NAMALWA (cell line): ENCODE measurements at regions not wholly inside any gene's neighbourhood (a gene's known extent, or its start where the extent isn't known, plus 50 kb on each side); places are given as distances from the start of the nearest gene placed in this dataset.

Experiments used
- DNase-seq: peaks from one replicate; pipeline ENCODE4 v3.0.0-alpha.2; 2015; ENCODE audit warnings: low spot score

DNA sequence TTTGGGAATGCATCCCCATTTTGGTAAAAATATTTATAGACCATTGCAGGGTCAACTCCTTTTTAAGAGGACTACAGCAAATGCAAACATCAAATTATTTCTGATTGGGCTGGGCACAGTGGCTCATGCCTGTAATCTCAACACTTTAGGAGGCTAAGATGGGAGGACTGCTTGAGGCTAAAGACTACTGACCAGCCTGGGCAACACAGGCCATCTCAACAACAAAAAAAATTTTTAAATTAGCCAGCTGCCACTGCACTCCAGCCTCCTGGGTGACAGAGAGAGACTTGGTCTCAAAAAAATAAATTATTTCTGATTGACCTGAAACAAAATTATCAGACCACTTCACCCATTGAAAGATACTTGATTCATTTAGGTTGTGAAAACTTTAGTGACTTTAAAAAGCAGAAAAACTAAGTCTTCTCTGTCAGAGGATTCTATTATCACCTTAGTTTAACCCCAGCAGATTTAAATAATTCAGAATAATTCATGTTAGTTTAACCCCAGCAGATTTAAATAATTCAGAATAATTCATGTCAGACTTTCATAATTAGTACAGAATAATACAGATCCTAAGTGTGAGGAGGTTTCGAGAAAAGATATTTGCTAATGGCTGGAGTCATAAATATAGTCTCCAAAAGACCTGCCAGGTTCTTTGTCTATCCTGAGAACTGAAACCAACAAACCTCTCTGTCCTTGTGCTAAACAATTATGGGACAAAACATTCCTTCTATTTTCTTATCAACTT is 183.6 kb upstream of the STT3B start:
- DNase-seq, result no peak

DNA sequence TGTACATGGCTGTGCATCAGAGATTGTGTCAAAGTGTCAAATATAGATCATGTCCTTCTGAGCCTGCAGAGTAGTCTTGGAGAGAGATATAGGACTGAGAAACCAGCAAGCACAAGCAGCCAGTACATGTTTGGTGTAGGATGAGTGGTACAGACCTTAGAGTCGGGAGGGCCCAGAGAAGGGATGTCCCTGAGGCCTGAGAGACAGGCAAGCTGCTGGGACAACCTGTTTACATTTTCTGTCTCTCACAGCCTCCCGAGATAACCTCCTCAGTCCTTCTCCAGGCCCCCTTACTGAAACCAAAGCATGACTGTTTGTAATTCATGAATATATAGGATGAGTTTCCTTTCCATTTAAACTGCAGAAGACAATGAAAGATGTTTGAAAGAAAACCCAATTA is 182.4 kb upstream of the STT3B start:
- no peak for DNase-seq

DNA sequence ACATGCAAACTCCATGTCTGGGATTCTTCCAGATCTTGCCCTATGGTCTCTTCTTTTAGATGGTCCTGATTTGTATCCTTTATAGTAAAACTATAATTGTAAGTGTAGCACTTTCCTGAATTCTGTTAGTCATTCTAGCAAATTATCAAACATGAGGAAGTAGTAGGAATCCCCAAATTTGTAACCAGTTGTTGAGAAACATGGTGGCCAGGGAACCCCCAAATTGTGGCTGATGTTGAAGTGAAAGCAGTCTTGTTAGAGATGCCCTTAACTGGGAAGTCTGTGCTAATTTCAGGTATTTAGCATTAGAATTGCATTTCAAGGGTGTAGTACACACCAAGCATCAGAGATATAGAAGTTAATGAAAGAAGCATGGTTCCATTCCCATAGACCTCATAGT is 180.4 kb upstream of the STT3B start:
- DNase-seq, result no peak

DNA sequence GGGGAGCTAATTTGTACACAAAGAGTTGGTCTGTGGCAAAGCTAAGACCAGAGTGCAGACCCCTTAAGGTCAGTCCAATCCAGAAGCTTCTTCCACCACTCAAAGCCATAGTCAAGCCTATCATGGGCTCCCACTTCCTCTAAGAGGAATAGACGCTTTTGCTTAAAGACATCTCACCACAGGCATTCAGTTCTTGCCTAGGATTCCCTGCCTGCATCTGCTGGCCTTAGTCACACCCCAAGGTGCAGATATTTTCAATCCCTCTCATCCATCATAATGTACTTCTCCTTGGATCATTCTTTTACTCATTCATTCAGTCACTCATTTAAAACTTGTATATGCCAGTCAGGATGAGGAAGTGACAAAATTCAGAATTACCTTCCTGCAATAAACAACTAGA is 179.6 kb upstream of the STT3B start:
- no peak for DNase-seq

DNA sequence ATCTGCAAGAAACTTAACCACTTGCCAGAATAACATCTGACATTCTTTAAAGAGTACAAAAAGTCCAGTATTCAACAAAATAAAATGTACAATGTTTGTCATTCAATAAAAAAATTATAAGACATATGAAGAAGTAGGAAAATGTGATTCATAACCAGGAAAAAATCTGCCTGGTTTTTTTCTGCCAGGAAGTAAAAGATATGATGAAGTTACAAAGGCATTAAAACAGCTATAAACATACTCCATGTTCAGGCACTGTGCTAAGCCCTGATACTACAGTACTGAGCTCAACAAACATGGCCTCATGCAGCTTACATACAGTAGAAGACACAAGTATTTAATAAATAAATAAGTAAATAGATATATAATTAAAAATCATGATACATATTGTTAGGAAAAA is 178.4 kb upstream of the STT3B start:
- no peak for DNase-seq

DNA sequence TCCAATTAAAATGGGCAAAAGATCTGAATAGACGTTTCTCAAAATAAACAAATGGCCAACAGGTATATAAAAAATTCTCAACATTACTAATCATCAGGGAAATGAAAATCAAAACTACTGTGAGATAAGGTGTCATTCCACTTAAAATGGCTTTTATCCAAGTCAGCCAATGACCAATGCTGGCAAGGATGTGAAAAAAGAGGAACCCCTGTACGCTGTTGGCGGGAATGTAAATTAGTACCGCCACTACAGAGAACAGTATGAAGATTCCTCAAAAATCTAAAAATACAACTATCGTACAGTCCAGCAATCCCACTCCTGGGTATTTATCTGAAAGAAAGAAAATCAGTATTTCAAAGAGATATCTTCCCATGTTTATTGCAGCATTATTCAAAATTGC is 176.9 kb upstream of the STT3B start:
- no peak for DNase-seq

DNA sequence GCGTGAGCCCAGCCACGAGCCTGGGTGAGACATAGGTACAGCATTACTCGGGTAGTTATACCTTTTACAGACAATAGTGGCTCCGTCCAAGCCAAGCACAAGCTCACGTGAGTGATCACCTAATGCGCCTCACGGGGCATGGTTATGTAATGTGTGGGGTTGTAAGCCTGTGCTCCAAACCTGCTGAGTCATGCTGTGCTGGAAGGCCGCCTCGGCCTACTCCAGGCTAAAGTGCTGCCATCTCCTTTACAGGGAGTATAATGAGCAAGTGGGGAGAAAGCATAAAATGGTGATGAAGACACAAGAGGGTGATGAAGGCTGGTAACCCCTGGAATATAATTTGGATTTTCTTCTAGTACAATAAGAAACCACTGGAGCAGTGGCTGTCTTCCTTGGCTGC is 175.8 kb upstream of the STT3B start:
- no peak for DNase-seq

DNA sequence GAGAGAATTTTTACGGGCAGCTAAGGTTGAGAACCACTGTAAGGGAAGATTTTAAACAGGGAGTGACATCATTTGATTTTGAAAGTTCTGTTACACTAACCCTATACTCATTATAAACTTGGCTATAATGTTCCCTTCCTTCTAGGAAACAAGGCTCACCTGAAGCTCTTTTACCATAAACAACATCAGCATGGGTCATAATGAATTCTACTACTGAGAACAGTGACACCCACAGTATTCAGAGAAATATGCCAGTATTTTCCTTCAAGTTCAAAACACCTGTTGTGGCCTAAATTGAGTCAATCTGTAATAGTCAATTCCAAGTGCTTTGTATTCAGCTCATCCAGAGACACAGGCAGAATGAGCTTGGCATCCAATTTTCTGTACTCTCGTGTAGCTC is 175.3 kb upstream of the STT3B start:
- no peak for DNase-seq

DNA sequence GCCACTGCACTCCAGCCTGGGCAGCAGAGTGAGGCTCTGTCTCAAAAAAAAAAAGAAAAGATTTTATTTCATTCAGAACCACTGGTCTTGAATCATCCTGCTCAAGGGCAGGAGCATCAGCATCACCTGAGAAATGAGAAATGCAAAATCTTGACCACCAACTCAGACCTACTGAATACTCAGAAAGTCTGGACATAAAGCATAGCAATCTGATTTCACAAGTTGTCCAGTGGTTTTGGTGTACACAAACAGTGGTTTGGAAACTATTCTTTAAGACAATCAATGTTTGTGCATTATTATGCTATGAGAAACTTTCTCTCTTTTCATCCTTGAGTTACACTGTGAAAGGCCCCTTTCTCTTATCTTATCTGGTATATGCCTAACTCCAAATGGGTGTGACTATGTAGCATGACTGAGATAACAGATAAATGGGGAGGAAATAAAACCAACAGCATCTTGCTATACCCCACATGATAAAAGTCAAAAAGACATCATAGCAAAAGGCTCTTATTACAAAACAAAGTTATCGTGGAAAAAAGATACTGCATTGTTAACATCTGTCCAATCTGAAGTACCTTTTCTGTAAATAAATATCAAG is 174.2 kb upstream of the STT3B start:
- no peak for DNase-seq

DNA sequence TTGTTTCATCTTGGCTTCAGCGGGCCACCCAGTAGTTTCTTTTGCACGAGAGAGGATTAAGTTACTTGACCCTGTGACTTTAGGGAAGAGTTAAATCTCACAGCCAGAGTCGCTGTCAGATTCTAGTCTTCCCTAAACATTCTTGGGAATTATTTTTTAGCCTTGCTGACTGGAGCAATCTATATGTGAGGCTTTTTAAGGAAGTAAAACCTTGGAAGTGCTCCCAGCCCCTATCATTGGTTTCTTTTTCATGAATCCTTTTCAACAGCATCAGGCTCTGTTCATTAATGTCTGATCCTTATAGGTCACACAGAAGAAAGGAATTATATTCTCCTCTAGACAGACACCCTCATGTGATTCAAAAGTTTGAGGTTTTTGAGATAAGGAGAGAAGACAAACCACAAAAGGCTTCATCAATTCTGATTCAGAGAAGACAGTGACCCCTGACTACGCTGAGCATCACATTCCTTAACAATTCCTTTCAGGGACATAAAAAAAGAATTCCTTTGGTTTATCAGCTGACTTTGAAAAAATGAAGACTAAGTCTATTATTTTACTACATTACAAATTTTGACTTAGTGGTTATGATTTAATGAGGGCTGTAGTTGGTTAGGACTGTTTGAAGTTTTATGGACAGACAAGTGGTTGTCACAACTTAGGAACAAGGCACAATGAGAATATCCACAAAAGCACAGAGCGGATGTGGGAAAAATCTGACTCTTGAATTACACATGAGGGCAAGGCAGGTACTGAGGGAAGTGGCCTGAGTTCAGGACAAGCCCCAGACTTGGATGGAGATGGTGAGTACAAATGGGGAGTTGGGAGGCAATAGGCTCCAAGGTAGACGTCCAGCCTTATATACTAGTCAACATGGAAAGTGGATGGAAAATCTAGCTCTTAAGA is 171.1 kb upstream of the STT3B start:
- no peak for DNase-seq

DNA sequence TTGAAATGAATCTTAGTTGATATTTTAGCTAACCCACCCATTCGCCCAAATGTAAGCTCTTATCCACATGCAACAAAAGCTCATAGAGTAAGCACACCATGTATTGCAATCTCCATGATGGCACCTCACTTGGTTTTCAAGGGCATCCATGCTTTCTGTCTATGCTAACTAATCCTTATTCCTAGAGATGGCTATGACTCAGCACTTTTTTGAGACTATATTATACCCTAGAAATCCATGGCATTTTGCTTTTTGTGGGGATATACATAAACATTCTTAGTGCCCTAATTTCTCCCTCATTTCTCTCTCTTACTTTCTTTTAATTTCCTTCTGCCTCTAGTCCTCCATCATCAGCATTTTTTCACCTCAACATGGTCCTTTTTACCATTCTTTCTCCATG is 168.5 kb upstream of the STT3B start:
- no peak for DNase-seq

DNA sequence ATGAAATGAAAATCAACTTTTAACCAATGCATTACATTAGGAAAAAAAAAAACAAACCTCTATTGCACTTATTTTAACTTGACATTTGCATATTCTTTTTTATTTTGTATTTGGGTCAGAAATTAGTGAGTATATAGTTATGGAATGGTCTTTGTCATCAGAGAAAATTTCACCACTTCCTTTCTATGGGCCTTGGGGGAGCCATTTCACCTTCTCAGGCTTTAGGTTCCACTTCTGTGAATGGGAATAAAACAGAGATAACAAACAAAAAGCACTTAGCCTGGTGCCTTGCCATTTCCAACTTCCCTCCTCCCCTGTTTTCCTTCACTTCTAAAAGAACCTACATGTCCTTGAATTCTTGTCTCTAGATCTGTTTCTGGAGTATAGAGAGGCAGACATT is 168.0 kb upstream of the STT3B start:
- peak; percentile 3 for DNase-seq

DNA sequence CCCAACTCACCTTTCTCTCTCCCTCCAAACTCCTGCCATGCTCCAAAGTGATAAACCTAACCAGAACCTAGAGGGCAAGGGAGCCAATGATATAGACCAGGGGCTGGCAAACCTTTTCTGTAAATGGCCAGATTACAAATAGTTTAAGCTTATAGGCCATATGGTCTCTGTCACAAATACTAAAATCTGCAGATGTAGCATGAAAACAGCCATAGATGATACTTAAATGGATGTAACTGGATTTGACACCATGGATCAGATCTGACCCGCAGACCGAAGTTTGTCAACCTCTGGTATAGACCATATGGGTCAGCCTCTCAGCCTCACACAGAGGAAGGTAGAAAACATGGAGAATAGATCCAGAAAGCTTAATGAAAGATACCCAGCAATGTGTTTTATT is 165.2 kb upstream of the STT3B start:
- no peak for DNase-seq

DNA sequence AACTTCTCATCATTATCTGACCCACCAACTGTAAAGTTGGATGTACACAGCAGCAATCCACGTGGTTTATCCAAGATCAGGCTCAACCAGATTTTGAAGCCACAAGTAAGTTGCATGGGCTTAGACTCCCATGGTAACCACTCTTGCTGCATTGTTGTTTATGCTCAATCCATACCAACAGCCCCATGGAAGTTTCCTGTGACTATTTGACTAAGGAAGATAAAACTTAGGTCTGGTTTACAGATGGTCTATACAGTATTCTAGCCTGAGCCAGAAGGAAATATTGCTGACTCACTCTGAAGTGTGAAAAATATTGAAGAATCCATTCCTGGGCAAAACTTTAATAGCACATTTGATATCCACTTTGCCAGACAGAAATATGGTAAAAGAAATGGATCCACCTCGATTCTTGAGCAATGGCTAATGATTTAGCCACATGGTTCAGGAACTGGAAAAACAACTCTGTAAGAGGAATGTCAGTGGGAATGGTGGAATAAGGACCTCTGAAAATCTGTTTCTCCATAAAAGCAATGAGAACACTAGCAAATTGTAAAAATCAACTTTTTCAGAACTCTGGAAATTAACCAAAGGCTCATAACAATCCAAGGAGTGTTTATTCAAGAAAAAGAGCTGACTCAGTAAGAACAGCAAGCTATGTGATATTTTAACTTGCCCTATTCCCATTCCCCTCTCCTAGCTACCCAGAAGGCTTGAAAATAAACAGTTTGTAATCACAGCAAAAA is 162.9 kb upstream of the STT3B start:
- DNase-seq, result no peak

DNA sequence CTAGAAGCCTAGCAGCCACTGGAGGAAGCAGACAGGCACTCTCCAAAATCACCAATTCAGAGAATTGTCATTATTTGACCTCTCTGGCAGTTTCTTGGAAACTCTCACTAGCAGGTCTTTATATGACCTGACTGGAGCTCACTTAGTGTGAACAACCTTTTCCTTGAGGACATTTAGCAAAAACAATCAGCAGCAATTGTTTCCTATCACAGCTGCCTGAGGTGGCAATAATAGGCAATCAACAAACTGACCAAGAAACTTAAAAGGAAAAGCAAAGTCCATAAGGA is 162.4 kb upstream of the STT3B start:
- no peak for DNase-seq

DNA sequence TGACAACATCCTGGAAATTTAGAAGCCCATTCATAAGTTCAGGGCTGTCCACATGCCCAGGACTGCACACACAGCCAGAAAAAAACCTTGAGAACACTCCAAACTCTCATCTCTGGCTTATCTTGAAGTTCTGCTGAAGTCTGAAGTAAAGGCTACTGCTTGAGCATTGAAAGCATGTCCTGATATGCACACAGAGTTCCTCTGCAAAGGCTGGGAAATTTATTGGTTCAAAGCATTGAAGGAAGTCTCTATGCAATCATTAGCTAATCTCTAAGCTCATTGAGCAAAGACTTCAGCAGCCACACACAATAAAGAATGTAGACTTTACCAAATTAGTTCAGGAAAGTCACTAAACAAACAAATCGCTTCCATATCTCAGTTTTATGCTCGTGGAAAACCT is 162.0 kb upstream of the STT3B start:
- DNase-seq, result no peak

DNA sequence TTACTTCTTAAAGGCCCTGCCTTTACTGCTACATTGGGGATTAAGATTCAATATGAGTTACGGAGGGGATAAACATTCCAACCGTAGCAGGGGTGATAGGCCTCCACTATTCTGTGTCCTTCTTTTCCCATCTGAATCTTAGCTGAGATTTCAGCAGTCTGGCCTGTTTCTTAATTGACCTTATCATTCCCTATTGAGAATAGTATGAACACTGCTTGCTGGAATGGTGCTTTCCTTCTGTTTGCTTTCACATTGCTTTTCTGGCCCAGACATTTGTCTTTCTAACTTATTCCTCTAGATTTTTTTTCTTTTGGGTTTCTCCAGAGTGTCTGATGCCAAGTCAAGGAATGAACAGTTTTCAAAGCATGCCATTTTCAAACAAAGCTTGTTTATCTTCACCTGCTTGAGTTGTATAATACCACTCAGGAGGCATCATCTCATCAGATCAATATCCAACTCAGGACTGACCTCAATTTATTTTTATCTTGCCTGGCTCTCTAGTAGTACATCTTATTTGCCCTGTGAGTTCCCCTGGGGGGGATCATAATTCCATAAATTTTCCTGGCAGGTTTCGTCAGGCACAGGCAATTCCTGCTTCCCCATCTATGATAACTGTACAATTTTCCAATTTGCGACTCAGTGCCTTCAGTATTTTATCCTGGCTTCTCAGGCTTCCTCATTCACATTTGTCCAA is 161.1 kb upstream of the STT3B start:
- no peak for DNase-seq

DNA sequence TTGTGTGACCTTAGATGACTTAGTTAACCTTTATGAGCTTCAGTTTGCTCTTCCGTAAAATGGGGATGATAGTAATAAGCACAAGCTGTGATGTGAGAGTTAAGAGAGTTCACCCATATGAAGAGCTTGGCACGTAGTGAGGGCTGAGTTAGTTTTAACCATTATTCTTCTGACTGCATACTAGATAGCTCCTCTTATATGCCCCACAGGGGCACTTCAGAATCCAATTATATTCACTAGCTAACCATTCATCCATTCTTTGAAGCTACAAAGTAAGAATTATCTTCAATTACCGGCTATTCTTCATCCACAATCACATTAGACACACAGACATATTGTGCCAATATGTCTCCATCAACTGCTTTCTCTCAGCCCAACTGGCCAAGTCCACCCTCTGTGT is 159.0 kb upstream of the STT3B start:
- DNase-seq, result no peak

DNA sequence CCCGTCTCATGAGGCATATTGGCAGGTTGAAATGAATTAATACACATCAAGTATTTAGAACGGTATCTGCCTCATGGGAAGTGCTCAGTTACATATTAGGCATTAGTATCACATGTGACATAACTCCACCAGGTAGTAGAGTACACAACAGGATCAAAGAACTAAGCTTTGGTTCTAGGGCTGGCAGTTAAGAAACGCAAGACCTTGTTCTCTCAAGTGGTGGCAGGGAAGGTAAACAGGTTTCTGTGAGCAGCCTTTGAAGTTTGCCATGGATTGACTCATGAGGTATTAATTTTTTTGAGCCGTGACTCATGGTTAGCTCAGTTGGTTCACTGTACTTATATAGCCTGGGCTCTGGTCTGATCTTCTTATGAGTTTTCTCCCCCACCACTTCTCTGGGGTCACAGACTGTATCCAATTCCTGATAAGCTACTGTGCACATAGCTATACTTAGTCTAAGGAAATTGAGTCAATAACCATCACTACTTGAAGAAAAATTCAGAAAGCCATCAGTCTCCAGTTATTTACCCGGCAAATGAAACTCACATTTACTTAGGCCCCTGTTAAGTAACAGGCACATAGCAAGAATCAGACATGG is 155.6 kb upstream of the STT3B start:
- no peak for DNase-seq

DNA sequence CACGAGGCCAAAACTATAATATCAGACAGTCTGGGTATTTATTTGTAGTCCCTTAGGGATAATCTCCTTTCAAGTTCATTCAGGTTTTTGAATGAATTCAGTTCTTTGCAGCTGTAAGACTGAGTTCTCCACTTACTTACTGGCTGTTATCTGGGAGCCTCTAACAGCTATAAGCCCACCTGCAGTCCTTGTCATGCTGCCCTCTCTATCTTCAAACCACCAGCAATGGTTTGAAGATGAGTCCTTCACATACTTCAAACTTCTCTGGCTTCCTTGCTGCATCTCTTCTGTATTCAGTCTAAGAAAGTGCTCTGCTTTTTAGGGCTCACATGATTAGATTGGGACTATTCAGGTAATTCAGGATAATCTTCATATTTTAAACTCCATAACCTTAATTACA is 154.5 kb upstream of the STT3B start:
- no peak for DNase-seq

DNA sequence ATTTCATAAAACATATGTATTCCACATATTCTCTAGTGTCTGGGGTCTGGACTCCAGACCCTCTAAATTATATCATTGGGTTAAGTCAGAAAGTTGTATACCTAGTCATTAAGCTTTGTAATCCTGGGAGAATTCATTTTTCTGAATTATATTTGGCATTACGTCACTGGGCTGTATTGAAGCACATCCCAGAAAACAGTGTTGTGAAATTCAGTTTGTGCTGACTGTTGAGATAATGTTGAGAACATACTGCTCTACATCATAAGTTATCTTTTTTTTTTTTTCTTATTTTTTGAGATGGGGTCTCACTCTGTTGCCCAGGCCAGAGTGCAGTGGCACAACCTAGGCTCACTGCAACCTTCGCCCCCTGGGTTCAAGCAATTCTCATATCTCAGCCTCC is 153.1 kb upstream of the STT3B start:
- no peak for DNase-seq

DNA sequence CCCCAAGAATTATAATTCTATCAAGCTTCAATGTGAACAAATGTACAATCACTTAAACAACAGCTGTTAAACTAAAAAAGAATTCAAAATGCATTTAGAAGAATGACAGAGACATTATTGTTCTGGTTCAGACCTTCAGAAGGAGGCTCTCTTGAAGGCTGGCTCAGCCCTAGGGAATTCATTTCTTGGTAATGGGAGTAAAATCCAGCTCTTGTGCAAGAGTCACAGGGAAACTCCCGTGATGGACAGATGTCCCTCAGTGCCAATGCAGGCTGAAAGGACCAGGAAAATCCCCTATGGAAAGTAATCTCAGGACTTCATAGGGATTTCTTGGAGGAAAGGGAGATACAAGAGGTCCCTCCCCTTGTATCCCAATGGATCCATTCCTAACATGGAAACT is 149.9 kb upstream of the STT3B start:
- DNase-seq, result no peak
